Liver (tissue), 8 donors: ENCODE measurements at regions not wholly inside any gene's neighbourhood (a gene's known extent, or its start where the extent isn't known, plus 50 kb on each side); places are given as distances from the start of the nearest gene placed in this dataset.
"Not testable (repeated sequence)": the region's sequence is repeated elsewhere in the genome, so short reads cannot be mapped to it uniquely, and the experiment has no call there.

Experiments
- DNase-seq: peaks from one replicate; pipeline ENCODE4 v3.0.0-alpha.2; 2017; ENCODE audit warnings: low spot score
- H3K27ac ChIP-seq, 2 donors: one replicate each; pipeline ENCODE4 v1.7.0; 2013; ENCODE audit warnings: inconsistent platforms in 2 of 2, low read length in 2 of 2, control low read depth in 1 of 2, low read depth in 1 of 2, mild to moderate bottlenecking in 1 of 2
- H3K27me3 ChIP-seq, 4 donors: one replicate each; pipeline versions ENCODE4 v1.6.1 to v1.7.0; 2013; ENCODE audit warnings: low read length in 3 of 4, inconsistent platforms in 1 of 4, mild to moderate bottlenecking in 1 of 4, moderate library complexity in 1 of 4; ENCODE audit not compliant: control insufficient read depth in 4 of 4, insufficient read depth in 4 of 4
- H3K36me3 ChIP-seq, 4 donors: one replicate each; pipeline versions ENCODE4 v1.6.1 to v1.7.0; 2013; ENCODE audit warnings: low read length in 3 of 4, mild to moderate bottlenecking in 3 of 4, low read depth in 1 of 4, moderate library complexity in 1 of 4; ENCODE audit not compliant: control insufficient read depth in 4 of 4, insufficient read depth in 3 of 4
- H3K4me1 ChIP-seq, 4 donors: one replicate each; pipeline versions ENCODE4 v1.6.1 to v1.7.0; 2013; ENCODE audit warnings: low read length in 3 of 4, mild to moderate bottlenecking in 3 of 4, moderate library complexity in 1 of 4; ENCODE audit not compliant: control insufficient read depth in 4 of 4, insufficient read depth in 4 of 4
- H3K4me3 ChIP-seq, 3 donors: one replicate each; pipeline versions ENCODE4 v1.6.1 to v1.7.0; 2013; ENCODE audit warnings: low read length in 3 of 3, control low read depth in 1 of 3, low read depth in 1 of 3, mild to moderate bottlenecking in 1 of 3
- H3K9ac ChIP-seq, 2 donors: one replicate each; pipeline ENCODE4 v1.7.0; 2013; ENCODE audit warnings: low read length in 2 of 2, mild to moderate bottlenecking in 2 of 2, moderate library complexity in 2 of 2, control low read depth in 1 of 2, low read depth in 1 of 2
- H3K9me3 ChIP-seq, 4 donors: one replicate each; pipeline versions ENCODE4 v1.6.1 to v1.7.0; 2013; ENCODE audit warnings: low read length in 3 of 4; ENCODE audit not compliant: control insufficient read depth in 4 of 4
- EGR1 ChIP-seq, 2 donors: IDR thresholded peaks; 2 replicates each; pipeline ENCODE4 v1.6.1; 2016 to 2018; ENCODE audit warnings: antibody characterized with exemption in 2 of 2, low read depth in 2 of 2
- FOXA1 ChIP-seq: IDR thresholded peaks from 2 replicates; pipeline ENCODE4 v1.6.1; 2016; ENCODE audit warnings: antibody characterized with exemption
- FOXA2 ChIP-seq: IDR thresholded peaks from 2 replicates; pipeline ENCODE4 v1.6.1; 2016; ENCODE audit warnings: antibody characterized with exemption
- HNF4A ChIP-seq, 2 donors: conservative IDR thresholded peaks; 2 replicates each; pipeline ENCODE4 v1.6.1; 2016; ENCODE audit warnings: antibody characterized with exemption in 2 of 2, mild to moderate bottlenecking in 2 of 2
- HNF4G ChIP-seq: IDR thresholded peaks from 2 replicates; pipeline ENCODE4 v1.6.1; 2016; ENCODE audit warnings: antibody characterized with exemption
- JUND ChIP-seq, 2 donors: IDR thresholded peaks; 2 replicates each; pipeline ENCODE4 v1.6.1; 2016; ENCODE audit warnings: antibody characterized with exemption in 2 of 2
- NR2F2 ChIP-seq: IDR thresholded peaks from 2 replicates; pipeline ENCODE4 v1.6.1; 2016; ENCODE audit warnings: antibody characterized with exemption
- RAD21 ChIP-seq, 2 donors: IDR thresholded peaks; 2 replicates each; pipeline ENCODE4 v1.6.1; 2016; ENCODE audit warnings: antibody characterized with exemption in 2 of 2, mild to moderate bottlenecking in 2 of 2
- REST ChIP-seq: IDR thresholded peaks from 2 replicates; pipeline ENCODE4 v1.6.1; 2016; ENCODE audit warnings: antibody characterized with exemption, mild to moderate bottlenecking
- RXRA ChIP-seq, 2 donors: IDR thresholded peaks; 2 replicates each; pipeline ENCODE4 v1.6.1; 2017 to 2018; ENCODE audit warnings: antibody characterized with exemption in 2 of 2, mild to moderate bottlenecking in 1 of 2
- SP1 ChIP-seq: IDR thresholded peaks from 2 replicates; pipeline ENCODE4 v1.6.1; 2018; ENCODE audit warnings: antibody characterized with exemption, mild to moderate bottlenecking
- YY1 ChIP-seq: IDR thresholded peaks from 2 replicates; pipeline ENCODE4 v1.6.1; 2016; ENCODE audit warnings: antibody characterized with exemption, mild to moderate bottlenecking
- WGBS: extraction: QIAGEN DNeasy Blood & Tissue Kit; methylation state at CpG from one replicate; pipeline ENCODE4 v1.1.7; 2013; 5-methylcytosine and 5-hydroxymethylcytosine counted together
- TF ChIP-seq, protein P1 (sequence below): IDR thresholded peaks from 2 replicates; pipeline ENCODE4 v1.6.1; 2016; ENCODE audit warnings: antibody characterized with exemption
- TF ChIP-seq, protein P2 (sequence below): IDR thresholded peaks from 2 replicates; pipeline ENCODE4 v1.6.1; 2016; ENCODE audit warnings: antibody characterized with exemption
- TF ChIP-seq, protein P3 (sequence below): fragments of 150-350 bp; IDR thresholded peaks from 2 replicates; pipeline ENCODE4 v1.5.1; 2017; ENCODE audit warnings: improper control_type of control experiment, low read depth, low read length; ENCODE audit not compliant: missing input control
- donor health status: healthy.
- donor health status: healthy.
- donor health status: healthy.
- donor health status: healthy.
- donor health status: healthy.

- Histone ChIP-seq H3K4me1 (peaks cover 0 to 2% (median 0%) of the 10 kb centered on the region in 4 donors), H3K27me3 (no peaks in the 10 kb centered on the region), H3K4me3 (no peak overlapping the region), H3K9me3 (no peaks in the 10 kb centered on the region), H3K27ac (no peak overlapping the region), H3K36me3 (peaks cover 0 to 7% (median 0%) of the 10 kb centered on the region in 4 donors), H3K9ac (no peak overlapping the region)
- DNase-seq = no peak
- TF ChIP-seq HNF4G (no peak), SP1 (no peak), EGR1 (IDR thresholded peaks at IDR 0.05; ENCODE audit: low read depth in 2 of 2) (no peak), YY1 (no peak), RAD21 (IDR thresholded peaks at IDR 0.05) (no peak), FOXA2 (no peak), NR2F2 (no peak), HNF4A (conservative IDR thresholded peaks at IDR 0.05) (no peak), FOXA1 (no peak)
- TF ChIP-seq, protein P1, sequence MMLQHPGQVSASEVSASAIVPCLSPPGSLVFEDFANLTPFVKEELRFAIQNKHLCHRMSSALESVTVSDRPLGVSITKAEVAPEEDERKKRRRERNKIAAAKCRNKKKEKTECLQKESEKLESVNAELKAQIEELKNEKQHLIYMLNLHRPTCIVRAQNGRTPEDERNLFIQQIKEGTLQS = no peak
- TF ChIP-seq, protein P2, sequence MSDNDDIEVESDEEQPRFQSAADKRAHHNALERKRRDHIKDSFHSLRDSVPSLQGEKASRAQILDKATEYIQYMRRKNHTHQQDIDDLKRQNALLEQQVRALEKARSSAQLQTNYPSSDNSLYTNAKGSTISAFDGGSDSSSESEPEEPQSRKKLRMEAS = no peak
- 93% methylated on average over 29 of the region's 29 CpGs for WGBS
These were observed 173.9 kb downstream of the LAT start for GRCh38 chr16:29158785-29159184.

- not testable (repeated sequence) for DNase-seq, H3K9me3 ChIP-seq, H3K4me3 ChIP-seq, H3K36me3 ChIP-seq, H3K27me3 ChIP-seq, H3K9ac ChIP-seq, H3K4me1 ChIP-seq
- peak overlapping the region in 1 of 2 donors; percentile 71 for H3K27ac ChIP-seq
- 97% methylated on average over 37 of the region's 37 CpGs for WGBS
These were observed 173.4 kb downstream of the LAT start for GRCh38 chr16:29158031-29158784.

DNA sequence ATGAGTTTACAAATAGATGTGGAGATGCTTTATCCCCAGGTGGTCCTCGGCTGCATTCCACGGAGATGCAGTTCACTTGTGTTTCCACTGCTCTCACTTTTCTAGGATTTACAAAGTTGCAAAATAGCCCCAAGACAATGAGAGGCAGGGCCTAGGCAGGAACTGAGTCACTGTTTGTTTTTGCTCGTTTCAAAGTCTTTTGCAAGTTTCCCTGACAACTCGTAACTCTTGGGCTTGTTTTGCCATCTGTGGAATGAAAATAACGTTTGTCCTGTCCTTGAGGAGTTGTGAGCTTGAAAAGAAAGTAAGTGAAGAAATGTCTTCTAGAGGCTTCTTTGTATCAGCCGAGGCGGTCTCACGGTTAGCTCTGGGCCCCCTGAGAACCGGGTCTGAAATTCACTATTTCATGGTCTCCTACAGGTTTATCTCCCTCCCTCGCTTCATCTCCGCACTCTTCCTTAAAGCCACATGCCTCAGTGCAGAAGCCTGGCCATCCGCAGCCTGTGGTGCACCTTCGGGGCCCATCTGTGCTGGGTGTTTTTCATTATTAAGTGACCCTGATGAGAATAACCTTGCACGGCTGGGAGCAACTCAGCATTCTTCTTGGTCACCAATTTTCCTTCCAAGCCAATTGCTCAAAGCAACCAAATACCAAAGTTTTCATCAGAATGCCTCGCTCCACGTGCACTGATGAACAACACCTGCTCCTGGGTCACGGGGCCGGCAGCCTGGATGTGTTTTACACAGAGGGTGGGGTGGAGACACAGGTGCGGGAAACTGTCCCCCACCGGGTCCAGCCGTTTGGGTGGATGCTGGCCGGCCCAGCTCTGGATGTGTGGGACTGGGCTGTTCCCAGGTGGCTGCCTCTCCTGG, 172.4 kb downstream of the LAT start:
- H3K27me3 ChIP-seq, H3K36me3 ChIP-seq, H3K4me3 ChIP-seq, H3K4me1 ChIP-seq, DNase-seq, H3K9me3 ChIP-seq, H3K9ac ChIP-seq: not testable (repeated sequence)
- WGBS = 74% methylated on average over 22 of the region's 22 CpGs
- H3K27ac ChIP-seq = peak overlapping the region; percentile 71 to 73
- peak; percentile 59 to 84 for TF ChIP-seq JUND (IDR thresholded peaks at IDR 0.05)
- TF ChIP-seq, protein P3, sequence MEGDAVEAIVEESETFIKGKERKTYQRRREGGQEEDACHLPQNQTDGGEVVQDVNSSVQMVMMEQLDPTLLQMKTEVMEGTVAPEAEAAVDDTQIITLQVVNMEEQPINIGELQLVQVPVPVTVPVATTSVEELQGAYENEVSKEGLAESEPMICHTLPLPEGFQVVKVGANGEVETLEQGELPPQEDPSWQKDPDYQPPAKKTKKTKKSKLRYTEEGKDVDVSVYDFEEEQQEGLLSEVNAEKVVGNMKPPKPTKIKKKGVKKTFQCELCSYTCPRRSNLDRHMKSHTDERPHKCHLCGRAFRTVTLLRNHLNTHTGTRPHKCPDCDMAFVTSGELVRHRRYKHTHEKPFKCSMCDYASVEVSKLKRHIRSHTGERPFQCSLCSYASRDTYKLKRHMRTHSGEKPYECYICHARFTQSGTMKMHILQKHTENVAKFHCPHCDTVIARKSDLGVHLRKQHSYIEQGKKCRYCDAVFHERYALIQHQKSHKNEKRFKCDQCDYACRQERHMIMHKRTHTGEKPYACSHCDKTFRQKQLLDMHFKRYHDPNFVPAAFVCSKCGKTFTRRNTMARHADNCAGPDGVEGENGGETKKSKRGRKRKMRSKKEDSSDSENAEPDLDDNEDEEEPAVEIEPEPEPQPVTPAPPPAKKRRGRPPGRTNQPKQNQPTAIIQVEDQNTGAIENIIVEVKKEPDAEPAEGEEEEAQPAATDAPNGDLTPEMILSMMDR = peak; percentile 13
- TF ChIP-seq REST = peak; percentile 11
- TF ChIP-seq RXRA (IDR thresholded peaks at IDR 0.05) = peak in 1 of 2 donors; percentile 34
- peak in 1 of 2 donors; percentile 28 for TF ChIP-seq RAD21 (IDR thresholded peaks at IDR 0.05)
- peak; percentile 12 for TF ChIP-seq SP1
- peak in 1 of 2 donors; percentile 35 for TF ChIP-seq HNF4A (conservative IDR thresholded peaks at IDR 0.05)
